GM21515 (cell line): ENCODE measurements at regions not wholly inside any gene's neighbourhood (a gene's known extent, or its start where the extent isn't known, plus 50 kb on each side); places are given as distances from the start of the nearest gene placed in this dataset.
"Not testable (repeated sequence)": the region's sequence is repeated elsewhere in the genome, so short reads cannot be mapped to it uniquely, and the experiment has no call there.

Experiments used
- ATAC-seq: cut with Tn5 transposase; IDR thresholded peaks from one replicate; pipeline ENCODE4 v1.9.1; 2021; ENCODE audit not compliant: unreplicated experiment

DNA sequence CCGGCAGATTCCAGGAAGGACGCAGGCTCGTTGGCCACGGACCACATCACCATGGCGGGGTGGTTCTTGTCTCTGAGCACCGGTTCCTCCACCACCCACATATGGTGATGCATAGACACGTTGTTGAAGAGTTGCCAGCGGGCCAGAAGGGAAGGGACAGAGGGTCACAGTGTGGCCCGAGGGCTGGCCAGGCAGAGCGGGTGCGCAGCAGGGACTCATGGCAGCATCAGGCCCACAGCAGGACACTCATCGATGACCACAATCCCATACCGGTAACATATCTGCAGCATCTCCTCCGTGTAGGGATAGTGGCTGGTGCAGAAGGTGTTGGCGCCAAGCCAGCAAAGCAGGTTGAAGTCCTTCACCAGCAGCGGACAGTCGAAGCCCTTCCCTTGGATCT, 469.2 kb upstream of the FAM174A start:
- ATAC-seq, result not testable (repeated sequence)

DNA sequence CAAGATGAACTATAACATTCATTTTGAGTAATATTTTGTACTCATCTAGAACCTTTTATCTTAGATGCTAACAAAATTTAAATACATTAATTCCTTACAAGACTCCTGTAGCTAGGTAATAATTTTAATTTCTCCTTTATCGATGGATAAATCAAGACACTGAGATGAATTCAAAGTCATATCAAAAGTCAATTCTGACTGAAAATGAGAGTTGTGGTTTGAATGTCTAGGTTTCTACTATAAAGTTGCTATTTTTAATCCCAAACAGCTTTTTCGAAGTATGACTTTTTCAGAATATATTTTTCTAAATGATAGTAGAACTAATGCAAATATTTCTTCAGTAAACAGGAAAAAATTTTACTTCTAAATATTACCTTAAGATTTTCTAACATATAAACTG, 491.7 kb upstream of the FAM174A start:
- ATAC-seq, result no peak

DNA sequence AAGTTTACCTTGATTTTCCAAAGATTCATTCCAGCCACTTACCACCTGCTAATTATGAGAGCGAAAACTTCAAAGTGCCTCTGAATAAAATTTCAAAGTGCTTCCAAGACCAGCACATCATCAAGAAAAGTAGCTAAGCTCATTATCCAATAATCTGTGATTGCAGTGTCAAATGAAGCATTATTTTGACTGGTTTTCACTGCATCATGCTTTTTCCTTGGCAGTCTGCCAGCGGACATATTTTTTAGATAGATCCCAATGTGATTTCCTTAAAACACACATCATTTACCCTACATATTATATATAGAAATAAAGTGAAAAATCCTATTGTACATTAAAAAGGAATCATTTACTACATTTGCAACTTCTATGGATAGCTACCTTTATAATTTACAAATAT, 508.6 kb upstream of the FAM174A start:
- ATAC-seq, result no peak

DNA sequence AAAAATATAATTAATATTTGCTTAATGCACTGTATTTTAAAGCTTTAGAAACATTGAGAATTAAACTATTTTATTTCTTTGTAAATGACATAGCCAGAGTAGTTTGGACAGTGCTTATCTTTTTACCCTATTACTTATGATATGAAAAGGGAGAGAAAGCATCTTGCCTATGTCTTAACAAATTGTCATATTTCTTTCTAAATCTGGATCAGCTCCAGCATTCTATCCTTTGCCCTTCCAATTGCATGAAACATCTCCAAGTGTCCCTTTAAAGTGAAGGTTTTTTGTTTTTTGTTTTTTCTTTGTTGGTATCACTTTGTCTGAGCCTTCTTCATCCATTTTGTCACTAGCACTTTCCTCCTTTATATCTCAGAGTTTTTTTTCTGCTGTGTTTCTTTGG, 511.6 kb upstream of the FAM174A start:
- ATAC-seq, result no peak

DNA sequence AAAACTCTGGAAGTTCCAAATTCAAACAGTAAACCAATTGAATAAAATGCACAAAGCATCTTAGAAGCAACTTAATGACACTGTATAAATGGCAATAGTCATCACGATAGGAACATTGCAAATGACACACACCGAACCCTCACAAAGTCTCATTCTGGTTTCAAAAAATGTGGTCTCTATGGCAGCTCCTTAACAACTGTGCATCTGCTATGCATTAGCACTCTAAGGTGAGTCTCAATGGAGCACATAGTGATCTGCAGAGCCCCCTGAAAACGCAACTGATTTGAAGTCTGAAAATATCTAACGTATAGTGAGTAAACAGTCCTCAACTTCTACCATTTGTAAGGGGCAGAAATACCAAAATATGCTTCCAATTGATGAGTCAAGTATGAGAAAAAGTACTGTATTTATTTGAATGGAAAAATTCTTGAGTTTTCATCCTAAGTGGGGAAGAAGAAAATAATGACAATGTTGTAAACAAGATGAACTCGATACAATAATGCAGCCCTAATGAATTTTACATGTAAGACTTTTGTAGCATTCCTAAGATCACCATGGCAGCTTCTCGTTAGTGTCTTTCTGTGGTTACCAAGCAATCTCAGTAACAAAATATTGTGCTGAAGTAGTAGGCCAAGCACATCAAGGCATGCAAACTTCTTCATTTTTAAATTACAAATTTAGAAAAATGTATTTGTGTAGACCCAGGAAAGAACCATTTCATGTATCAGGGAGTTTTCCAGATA, 517.5 kb upstream of the FAM174A start:
- no peak for ATAC-seq

DNA sequence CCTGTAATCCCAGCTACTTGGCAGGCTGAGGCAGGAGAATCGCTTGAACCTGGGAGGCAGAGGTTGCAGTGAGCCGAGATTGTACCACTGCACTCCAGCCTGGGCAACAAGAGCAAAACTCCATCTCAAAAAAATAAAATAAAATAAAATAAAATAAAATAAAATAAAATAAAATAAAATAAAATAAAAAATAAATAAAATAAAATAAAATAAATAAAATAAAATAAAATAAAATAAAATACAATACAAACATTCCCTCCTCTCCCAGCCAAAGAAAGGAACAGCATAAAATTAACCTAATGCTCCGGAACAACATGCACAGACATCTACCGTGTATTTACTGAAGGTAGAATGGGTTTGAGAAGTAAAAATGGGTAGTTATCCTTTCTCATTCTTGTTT, 521.9 kb upstream of the FAM174A start:
- not testable (repeated sequence) for ATAC-seq

DNA sequence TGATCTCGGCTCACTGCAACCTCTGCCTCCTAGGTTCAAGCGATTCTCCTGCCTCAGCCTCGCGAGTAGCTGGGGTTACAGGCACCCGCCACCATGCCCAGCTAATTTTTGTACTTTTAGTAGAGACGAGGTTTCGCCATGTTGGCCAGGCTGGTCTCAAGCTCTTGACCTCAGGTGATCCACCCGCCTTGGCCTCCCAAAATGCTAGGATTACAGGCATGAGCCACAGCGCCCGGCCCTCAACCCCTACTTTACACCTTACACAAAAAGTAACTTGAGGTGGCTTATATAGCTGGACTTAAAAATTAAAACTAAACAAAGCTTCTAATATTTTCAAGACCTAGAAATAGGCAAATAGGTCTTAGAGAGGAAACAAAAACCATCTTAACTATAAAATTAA, 524.0 kb upstream of the FAM174A start:
- ATAC-seq, result not testable (repeated sequence)

DNA sequence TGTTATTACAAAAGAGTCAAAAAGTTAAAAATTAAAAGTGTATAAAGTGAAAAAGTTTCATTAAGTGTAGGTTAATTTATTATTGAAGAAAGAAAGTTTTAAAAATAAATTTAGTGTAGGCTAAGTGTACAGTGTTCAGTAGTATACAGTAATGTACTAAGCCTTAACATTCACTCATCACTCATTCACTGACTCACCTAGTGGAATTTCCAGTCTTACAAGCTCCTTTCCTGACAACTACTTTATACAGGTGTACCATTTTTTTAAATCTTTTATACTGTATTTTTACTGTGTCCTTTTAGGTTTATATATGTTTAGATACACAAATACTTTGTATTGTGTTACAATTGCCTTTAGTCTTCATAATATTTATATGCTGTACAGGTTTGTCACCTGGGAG, 530.2 kb upstream of the FAM174A start:
- ATAC-seq, result no peak

DNA sequence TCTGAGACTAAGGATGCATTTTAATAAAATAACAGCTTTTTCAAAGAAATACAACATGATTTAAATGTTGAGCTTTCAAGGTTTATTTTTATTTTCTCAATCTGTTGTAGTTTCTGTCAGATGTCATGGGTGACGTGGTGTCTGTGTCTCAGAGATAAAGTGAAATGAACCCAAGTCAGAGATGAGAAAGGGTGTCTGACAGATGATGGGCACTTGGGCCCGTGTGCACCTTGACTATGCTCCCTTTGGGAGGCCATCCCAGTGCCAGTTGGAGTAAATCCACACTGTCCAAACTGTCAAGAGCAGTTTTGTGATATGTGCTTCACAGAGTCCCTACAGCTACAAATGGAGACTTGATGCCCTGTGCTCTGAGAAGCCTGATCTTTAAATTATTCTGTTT, 536.9 kb upstream of the FAM174A start:
- ATAC-seq, result no peak

DNA sequence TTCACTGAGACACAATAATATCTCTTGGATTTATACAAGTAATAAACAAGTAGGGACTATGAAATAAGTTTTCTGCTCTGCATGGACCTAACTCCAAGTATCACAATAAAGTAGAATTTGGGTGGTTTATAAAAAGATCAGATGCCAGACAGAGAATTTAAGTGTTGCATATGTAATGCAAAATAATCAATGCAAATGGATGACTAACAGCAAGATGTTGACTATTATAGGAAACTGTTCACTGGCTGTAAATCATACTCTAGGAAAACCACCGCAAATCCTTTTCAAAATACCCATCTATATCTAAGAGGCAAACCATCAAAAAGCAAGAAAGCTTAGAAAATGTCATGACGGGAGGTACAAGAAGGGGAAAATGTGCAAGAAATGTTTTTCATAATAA, 539.8 kb upstream of the FAM174A start:
- ATAC-seq, result no peak

DNA sequence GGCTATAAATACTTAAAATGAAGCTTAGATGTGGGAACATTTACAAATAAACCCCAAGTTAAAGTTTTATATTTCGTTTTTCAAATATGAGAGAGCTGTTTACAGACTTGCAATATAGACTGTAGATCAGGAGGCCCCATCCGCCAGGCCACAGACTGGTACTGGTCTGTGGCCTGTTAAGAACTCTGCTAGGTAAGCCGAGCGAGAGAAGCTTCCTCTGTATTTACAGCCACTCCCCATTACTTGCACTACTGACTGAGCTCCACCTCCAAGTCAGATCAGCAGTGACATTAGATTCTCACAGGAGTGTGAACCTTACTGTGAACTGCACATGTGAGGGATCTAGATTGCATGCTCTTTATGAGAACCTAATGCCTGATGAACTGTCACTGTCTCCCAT, 561.4 kb upstream of the FAM174A start:
- ATAC-seq, result no peak

DNA sequence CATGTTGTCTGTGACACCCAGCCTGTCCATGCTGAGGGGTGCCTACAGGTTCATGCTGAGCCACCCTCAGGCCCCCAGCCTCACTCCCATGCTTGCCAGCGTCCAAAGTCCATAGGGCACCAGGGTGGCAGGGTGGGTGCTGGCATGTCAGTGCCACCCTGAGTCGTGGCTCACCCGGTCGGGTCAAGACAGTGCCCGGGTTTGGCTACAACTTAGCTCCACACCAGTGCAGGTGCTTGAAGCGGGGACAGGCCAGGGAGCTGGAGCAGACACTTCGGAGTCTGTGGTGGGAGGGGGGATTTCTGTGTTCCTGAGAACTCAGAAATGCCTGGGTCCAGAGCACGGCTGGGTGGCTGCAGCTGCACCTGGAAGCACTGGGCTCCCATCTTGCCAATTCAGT, 579.2 kb upstream of the FAM174A start:
- no peak for ATAC-seq

DNA sequence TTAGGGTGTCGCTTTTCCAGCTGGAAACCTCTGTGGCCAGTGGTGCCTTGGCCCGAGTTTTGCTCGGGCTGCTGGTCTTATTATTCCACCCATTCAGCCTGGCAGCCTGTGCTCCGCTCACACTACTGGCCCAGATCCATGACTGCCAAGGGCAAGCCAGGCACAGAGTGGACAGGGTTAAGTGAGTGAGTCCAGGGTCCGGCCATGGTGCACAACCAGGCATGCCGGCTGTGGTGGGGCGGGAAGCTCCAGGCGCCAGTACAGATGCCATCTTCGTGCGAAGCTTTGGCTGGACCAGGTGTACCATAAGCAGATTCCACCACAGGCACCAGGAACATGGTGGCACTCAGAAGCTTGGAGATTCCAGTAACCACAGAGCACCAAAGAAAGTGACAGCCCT, 580.2 kb upstream of the FAM174A start:
- no peak for ATAC-seq

DNA sequence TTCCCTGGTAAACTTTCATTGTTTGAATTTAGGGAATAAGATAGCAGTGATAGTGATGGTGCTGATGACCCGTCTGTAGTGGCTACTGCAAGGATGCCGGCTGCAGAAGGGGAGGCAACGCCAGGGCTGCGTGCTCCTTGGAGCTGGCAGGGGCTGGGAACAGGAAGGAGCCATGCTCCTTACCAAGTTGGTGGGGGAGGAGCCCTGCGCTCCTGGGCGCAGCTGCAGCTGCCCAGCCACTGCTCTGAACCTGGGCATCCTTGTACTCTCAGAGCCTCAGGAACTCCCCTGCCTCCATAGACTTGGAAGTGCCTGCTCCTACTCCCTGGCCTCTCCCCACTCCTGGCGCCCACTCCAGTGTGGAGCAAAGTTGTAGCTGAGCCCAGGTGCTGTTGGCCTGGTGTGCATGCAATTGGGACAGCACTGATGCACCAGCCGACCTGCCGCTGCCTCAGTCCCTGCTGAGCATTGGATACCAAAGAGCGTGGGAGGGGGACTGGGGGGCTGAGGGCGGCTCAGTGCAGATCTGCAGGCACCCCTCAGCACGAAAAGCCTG, 585.1 kb upstream of the FAM174A start:
- ATAC-seq, result no peak

DNA sequence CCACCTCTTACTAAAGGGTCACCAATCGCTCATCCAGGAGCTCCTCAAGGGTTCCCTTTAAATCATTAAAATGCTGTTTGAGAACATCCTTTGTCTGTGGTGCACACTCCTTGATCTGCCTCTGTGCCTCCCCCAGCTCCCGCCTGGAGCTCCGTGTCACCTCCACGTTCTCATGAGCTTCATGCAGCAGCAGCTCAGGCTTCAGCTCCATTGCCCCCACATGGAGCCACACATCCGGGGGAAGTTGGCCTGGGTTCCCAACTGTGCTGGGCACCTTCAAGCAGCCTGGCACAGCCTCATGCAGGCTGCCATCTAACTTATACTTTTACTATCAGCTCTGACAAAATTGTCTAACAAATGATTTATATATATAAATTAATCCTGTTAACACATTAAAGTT, 585.8 kb upstream of the FAM174A start:
- no peak for ATAC-seq

DNA sequence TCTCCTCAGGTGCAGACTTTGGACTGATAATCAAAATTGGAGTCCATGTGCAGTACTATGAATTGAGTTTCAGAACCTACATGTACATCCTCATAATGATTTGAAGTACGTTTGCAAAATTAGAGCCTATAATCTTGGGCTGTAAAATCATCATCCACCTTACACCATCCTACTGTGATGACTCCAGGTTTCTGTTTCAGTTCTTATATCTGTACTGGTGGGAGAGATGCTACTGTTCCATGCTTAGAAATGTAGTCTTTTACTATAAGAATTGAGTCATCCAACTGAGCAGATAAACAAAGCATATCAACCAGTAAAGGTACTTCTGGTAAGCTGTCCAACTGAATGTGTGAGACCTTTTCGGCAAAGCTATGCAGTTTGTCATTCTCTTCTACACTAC, 586.3 kb upstream of the FAM174A start:
- no peak for ATAC-seq

DNA sequence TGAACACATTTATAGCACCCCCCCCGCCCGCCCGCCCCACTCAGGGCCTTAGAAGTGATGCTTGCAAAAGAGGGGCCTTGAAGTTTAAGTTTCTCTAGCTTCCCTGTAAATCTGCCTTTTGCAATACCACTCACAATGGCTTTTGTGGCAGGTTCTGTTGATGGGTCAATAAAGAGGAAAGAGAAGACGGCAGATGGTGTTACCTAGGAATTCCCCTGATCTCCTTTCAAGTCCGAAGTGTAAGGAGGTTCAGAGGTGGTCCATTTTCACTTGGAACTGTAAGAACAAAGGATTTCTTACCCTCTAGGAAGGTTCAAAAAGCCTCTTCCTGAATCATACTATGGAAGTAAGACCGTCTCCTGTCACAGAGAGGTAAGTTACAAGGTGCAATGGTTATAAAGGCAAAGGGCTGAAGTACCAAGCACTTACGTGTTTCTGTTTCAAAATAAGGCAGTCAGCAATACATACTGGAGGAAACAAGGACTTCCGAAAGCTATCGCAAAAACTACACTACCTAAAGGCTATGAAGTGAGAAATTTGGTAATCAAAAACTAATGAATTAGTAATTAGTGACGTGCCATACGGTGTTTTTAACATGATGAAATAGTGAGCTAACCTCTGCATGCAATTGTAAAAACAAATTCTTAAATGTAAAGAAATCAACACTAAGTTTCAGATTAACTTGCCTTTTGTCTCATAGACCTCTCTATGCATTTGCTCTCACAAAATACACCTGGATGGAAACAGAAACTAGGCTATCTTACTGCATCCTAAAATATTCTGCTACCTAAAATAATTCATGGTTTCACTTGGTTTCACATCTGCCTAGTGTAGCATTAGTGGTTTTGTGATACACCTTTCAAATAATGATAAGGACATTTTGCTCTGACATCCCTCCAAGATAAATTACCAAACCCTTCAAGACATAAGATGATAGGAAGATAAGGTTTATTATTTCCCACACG, 589.4 kb upstream of the FAM174A start:
- ATAC-seq, result no peak

DNA sequence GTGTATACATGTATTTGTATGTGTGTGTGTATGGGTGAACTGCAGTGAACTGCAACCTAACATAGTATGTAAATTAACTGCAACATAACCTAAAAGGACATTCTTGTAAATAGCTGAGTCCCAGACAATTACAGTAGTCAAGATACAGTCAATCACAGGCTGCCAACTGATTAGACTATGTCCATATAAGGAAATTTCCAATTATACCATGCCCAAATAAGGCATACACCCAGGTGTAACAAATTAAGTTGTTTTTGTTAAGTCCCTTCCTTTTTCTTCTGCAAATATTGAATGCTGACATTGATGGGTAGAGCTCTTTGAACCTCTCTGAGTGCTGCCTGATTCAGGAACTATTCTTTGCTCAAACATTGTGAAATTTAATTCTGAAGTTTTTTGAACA, 594.6 kb upstream of the FAM174A start:
- no peak for ATAC-seq

DNA sequence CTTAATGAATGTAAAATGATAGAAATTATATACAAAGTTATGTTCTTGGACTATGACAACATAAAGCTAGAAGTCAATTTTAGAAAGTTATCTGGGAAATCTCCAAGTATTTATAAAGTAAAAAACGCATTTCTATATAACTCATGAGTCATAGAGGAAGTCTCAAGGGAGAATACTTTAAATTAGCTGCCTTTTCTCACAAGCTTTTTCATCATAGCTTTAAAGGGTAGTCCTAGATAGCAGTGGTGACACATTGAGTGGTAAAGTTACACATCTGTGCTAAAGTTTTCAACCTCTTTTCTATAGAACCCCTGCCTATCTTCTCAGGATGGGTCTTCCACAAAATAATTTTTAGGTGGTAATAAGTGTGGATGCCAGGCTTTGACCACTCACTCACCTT, 598.3 kb upstream of the FAM174A start:
- ATAC-seq, result no peak

DNA sequence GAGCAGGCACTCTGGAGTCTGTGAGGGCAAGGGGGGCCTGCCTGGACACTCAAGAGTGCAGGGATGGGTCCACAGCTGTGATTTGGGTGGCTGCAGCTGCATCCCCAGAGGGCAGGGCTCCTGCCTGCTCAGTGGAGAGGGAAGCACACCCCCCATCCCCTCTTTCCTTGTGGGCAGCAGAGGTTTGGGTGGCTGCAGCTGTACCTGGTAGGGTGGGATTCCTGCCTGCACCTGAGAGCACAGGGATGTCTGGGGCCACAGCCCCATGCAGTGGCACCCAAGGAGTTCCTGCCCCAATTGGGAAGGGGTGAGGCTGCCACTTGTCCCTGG, 605.4 kb upstream of the FAM174A start:
- no peak for ATAC-seq

DNA sequence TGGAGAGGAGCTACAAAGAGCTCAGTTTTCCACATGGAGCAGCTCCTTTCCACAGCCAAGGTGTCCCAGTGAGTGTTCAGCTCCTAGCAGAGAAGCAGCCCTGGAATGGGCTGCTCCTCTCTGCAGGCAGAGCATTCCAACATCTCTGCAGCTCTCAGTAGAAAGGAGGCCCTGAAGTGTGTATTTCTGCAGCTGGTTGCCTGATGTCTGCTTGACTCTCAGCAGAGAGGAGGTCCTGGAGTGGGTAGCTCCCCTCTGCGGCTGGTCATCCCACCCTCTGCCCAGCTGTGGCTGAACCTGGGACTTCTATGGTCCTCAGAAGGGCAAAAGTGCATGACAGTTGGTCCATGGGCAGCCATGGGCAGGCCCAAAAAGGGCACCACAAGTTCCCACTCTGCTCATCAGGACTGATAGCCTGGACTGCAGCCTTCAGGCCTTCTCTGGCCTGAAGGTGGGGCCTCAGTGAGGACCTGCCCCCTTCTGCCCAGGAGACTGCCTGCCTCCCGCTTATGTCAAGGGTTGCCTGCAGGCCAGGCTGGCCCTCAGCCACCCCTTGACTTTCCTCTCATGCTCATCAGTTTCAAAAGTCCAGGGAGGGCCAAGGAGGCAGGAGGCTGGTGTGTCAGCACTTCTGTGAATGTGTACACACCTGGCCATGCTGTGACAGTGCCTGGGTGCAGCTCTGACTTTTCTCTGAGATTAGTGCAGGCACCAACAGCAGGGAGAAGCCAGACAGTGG, 605.9 kb upstream of the FAM174A start:
- no peak for ATAC-seq
